ENCODE measurements at regions not wholly inside any gene's neighbourhood (a gene's known extent, or its start where the extent isn't known, plus 50 kb on each side); places are given as distances from the start of the nearest gene placed in this dataset.

GRCh38 chr20:39137299-39137698, 175.2 kb downstream of the DHX35 start:
- H3K27ac ChIP-seq (ENCODE audit: low read depth, low read length) = no peak overlapping the region
- no peaks in the 10 kb centered on the region for H3K9me3 ChIP-seq (ENCODE audit: control insufficient read depth in 2 of 3, low read length in 3 of 3)
- H3K4me3 Mint-ChIP-seq = no peak overlapping the region
- ATAC-seq (no peak), DNase-seq (no peak)
- no peak overlapping the region for H3K4me3 ChIP-seq (ENCODE audit: low read length)
- H3K9me3 Mint-ChIP-seq = peaks cover 0 to 2% (median 0%) of the 10 kb centered on the region in 11 donors
- ChIA-PET CTCF (no interaction called here), POLR2A (no interaction called here)
- peaks cover 0 to 3% (median 0%) of the 10 kb centered on the region in 7 donors for H3K4me1 Mint-ChIP-seq
- no peaks in the 10 kb centered on the region for H3K36me3 ChIP-seq (ENCODE audit: control insufficient read depth in 2 of 3, insufficient read depth in 3 of 3, low read length in 3 of 3)
- peaks cover 0 to 3% (median 0%) of the 10 kb centered on the region in 5 donors for H3K36me3 Mint-ChIP-seq
- H3K27me3 ChIP-seq (ENCODE audit: control insufficient read depth in 2 of 2, insufficient read depth in 2 of 2, low read length in 2 of 2) = no peaks in the 10 kb centered on the region
- H3K4me1 ChIP-seq (ENCODE audit: control insufficient read depth in 2 of 2, insufficient read depth in 2 of 2, low read length in 2 of 2) = no peaks in the 10 kb centered on the region
- intact Hi-C loops (cut with micrococcal nuclease) = no loop called here
- peaks cover 0 to 18% (median 14%) of the 10 kb centered on the region in 5 donors for H3K27me3 Mint-ChIP-seq
- no peak overlapping the region for H3K27ac Mint-ChIP-seq

GRCh38 chr20:39136798-39137197, 174.7 kb downstream of the DHX35 start:
- Mint-ChIP-seq H3K4me1 (peaks cover 0 to 3% (median 0%) of the 10 kb centered on the region in 7 donors), H3K27ac (no peak overlapping the region), H3K4me3 (no peak overlapping the region), H3K9me3 (no peaks in the 10 kb centered on the region), H3K27me3 (peaks cover 0 to 18% (median 14%) of the 10 kb centered on the region in 5 donors), H3K36me3 (peaks cover 0 to 3% (median 0%) of the 10 kb centered on the region in 5 donors)
- ChIA-PET CTCF (no interaction called here), POLR2A (no interaction called here)
- Histone ChIP-seq H3K4me1 (ENCODE audit: control insufficient read depth in 2 of 2, insufficient read depth in 2 of 2, low read length in 2 of 2) (no peaks in the 10 kb centered on the region), H3K27me3 (ENCODE audit: control insufficient read depth in 2 of 2, insufficient read depth in 2 of 2, low read length in 2 of 2) (no peaks in the 10 kb centered on the region), H3K27ac (ENCODE audit: low read depth, low read length) (no peak overlapping the region), H3K4me3 (ENCODE audit: low read length) (no peak overlapping the region), H3K36me3 (ENCODE audit: control insufficient read depth in 2 of 3, insufficient read depth in 3 of 3, low read length in 3 of 3) (no peaks in the 10 kb centered on the region), H3K9me3 (ENCODE audit: control insufficient read depth in 2 of 3, low read length in 3 of 3) (no peaks in the 10 kb centered on the region)
- ATAC-seq (no peak), DNase-seq (no peak)
- intact Hi-C loops (cut with micrococcal nuclease) = no loop called here

GRCh38 chr20:39135885-39136544, 173.9 kb downstream of the DHX35 start:
- Histone ChIP-seq H3K4me1 (ENCODE audit: control insufficient read depth in 2 of 2, insufficient read depth in 2 of 2, low read length in 2 of 2) (no peaks in the 10 kb centered on the region), H3K27me3 (ENCODE audit: control insufficient read depth in 2 of 2, insufficient read depth in 2 of 2, low read length in 2 of 2) (no peaks in the 10 kb centered on the region), H3K36me3 (ENCODE audit: control insufficient read depth in 2 of 3, insufficient read depth in 3 of 3, low read length in 3 of 3) (no peaks in the 10 kb centered on the region), H3K27ac (ENCODE audit: low read depth, low read length) (no peak overlapping the region), H3K4me3 (ENCODE audit: low read length) (no peak overlapping the region), H3K9me3 (ENCODE audit: control insufficient read depth in 2 of 3, low read length in 3 of 3) (no peaks in the 10 kb centered on the region)
- Mint-ChIP-seq H3K4me1 (peaks cover 0 to 3% (median 0%) of the 10 kb centered on the region in 7 donors), H3K4me3 (no peak overlapping the region), H3K36me3 (peaks cover 0 to 3% (median 0%) of the 10 kb centered on the region in 5 donors), H3K9me3 (no peaks in the 10 kb centered on the region), H3K27ac (no peak overlapping the region), H3K27me3 (peaks cover 0 to 18% (median 14%) of the 10 kb centered on the region in 5 donors)
- intact Hi-C loops (cut with micrococcal nuclease) = no loop called here
- POLR2A ChIA-PET = no interaction called here
- no peak for DNase-seq
- ATAC-seq = no peak
- CTCF ChIA-PET = no interaction called here

GRCh38 chr20:39133201-39133600, 171.1 kb downstream of the DHX35 start:
- H3K27ac Mint-ChIP-seq = no peak overlapping the region
- H3K4me3 ChIP-seq (ENCODE audit: low read length) = no peak overlapping the region

GRCh38 chr20:39132511-39132910, 170.4 kb downstream of the DHX35 start:
- ChIA-PET POLR2A (no interaction called here), CTCF (no interaction called here)
- Histone ChIP-seq H3K4me3 (ENCODE audit: low read length) (no peak overlapping the region), H3K36me3 (ENCODE audit: control insufficient read depth in 2 of 3, insufficient read depth in 3 of 3, low read length in 3 of 3) (no peaks in the 10 kb centered on the region), H3K4me1 (ENCODE audit: control insufficient read depth in 2 of 2, insufficient read depth in 2 of 2, low read length in 2 of 2) (no peaks in the 10 kb centered on the region), H3K9me3 (ENCODE audit: control insufficient read depth in 2 of 3, low read length in 3 of 3) (no peaks in the 10 kb centered on the region), H3K27me3 (ENCODE audit: control insufficient read depth in 2 of 2, insufficient read depth in 2 of 2, low read length in 2 of 2) (no peaks in the 10 kb centered on the region), H3K27ac (ENCODE audit: low read depth, low read length) (no peak overlapping the region)
- ATAC-seq (no peak), DNase-seq (no peak)
- peaks cover 0 to 3% (median 0%) of the 10 kb centered on the region in 7 donors for H3K4me1 Mint-ChIP-seq
- peaks cover 0 to 3% (median 0%) of the 10 kb centered on the region in 11 donors for H3K9me3 Mint-ChIP-seq
- intact Hi-C loops (cut with micrococcal nuclease) = no loop called here
- H3K36me3 Mint-ChIP-seq = peaks cover 0 to 3% (median 0%) of the 10 kb centered on the region in 5 donors
- peaks cover 0 to 9% (median 9%) of the 10 kb centered on the region in 5 donors for H3K27me3 Mint-ChIP-seq
- H3K4me3 Mint-ChIP-seq = no peak overlapping the region
- no peak overlapping the region for H3K27ac Mint-ChIP-seq

More at GRCh38 chr20:39133201-39133600, 171.1 kb downstream of the DHX35 start:
- Histone ChIP-seq H3K27me3 (ENCODE audit: control insufficient read depth in 2 of 2, insufficient read depth in 2 of 2, low read length in 2 of 2) (no peaks in the 10 kb centered on the region), H3K4me1 (ENCODE audit: control insufficient read depth in 2 of 2, insufficient read depth in 2 of 2, low read length in 2 of 2) (no peaks in the 10 kb centered on the region), H3K9me3 (ENCODE audit: control insufficient read depth in 2 of 3, low read length in 3 of 3) (no peaks in the 10 kb centered on the region), H3K27ac (ENCODE audit: low read depth, low read length) (no peak overlapping the region), H3K36me3 (ENCODE audit: control insufficient read depth in 2 of 3, insufficient read depth in 3 of 3, low read length in 3 of 3) (no peaks in the 10 kb centered on the region)
- ChIA-PET POLR2A (no interaction called here), CTCF (no interaction called here)
- peaks cover 0 to 3% (median 0%) of the 10 kb centered on the region in 7 donors for H3K4me1 Mint-ChIP-seq
- no peak overlapping the region for H3K4me3 Mint-ChIP-seq
- ATAC-seq = no peak
- no peak for DNase-seq
- H3K9me3 Mint-ChIP-seq = peaks cover 0 to 3% (median 0%) of the 10 kb centered on the region in 11 donors
- H3K27me3 Mint-ChIP-seq = peaks cover 0 to 12% (median 9%) of the 10 kb centered on the region in 5 donors
- H3K36me3 Mint-ChIP-seq = peaks cover 0 to 3% (median 0%) of the 10 kb centered on the region in 5 donors
- intact Hi-C loops (cut with micrococcal nuclease) = no loop called here

- Mint-ChIP-seq H3K27ac (no peak overlapping the region), H3K4me3 (no peak overlapping the region), H3K27me3 (peaks cover 0 to 8% (median 7%) of the 10 kb centered on the region in 5 donors), H3K4me1 (peaks cover 0 to 3% (median 0%) of the 10 kb centered on the region in 7 donors), H3K36me3 (peaks cover 0 to 3% (median 0%) of the 10 kb centered on the region in 5 donors), H3K9me3 (peaks cover 0 to 3% (median 0%) of the 10 kb centered on the region in 11 donors)
- H3K4me1 ChIP-seq (ENCODE audit: control insufficient read depth in 2 of 2, insufficient read depth in 2 of 2, low read length in 2 of 2) = no peaks in the 10 kb centered on the region
- no peaks in the 10 kb centered on the region for H3K36me3 ChIP-seq (ENCODE audit: control insufficient read depth in 2 of 3, insufficient read depth in 3 of 3, low read length in 3 of 3)
- no peak overlapping the region for H3K27ac ChIP-seq (ENCODE audit: low read depth, low read length)
- CTCF ChIA-PET = no interaction called here
- POLR2A ChIA-PET = no interaction called here
- ATAC-seq (no peak), DNase-seq (no peak)
- intact Hi-C loops (cut with micrococcal nuclease) = no loop called here
- no peaks in the 10 kb centered on the region for H3K9me3 ChIP-seq (ENCODE audit: control insufficient read depth in 2 of 3, low read length in 3 of 3)
- H3K4me3 ChIP-seq (ENCODE audit: low read length) = no peak overlapping the region
- no peaks in the 10 kb centered on the region for H3K27me3 ChIP-seq (ENCODE audit: control insufficient read depth in 2 of 2, insufficient read depth in 2 of 2, low read length in 2 of 2)
Observed at GRCh38 chr20:39132093-39132492, 169.9 kb downstream of the DHX35 start.

- Mint-ChIP-seq H3K36me3 (peaks cover 0 to 3% (median 0%) of the 10 kb centered on the region in 5 donors), H3K4me3 (no peak overlapping the region), H3K4me1 (peaks cover 0 to 3% (median 0%) of the 10 kb centered on the region in 7 donors), H3K9me3 (peaks cover 0 to 5% (median under 1%) of the 10 kb centered on the region in 11 donors), H3K27me3 (peaks cover 0 to 5% (median 5%) of the 10 kb centered on the region in 5 donors), H3K27ac (no peak overlapping the region)
- Histone ChIP-seq H3K27ac (ENCODE audit: low read depth, low read length) (no peak overlapping the region), H3K9me3 (ENCODE audit: control insufficient read depth in 2 of 3, low read length in 3 of 3) (no peaks in the 10 kb centered on the region), H3K27me3 (ENCODE audit: control insufficient read depth in 2 of 2, insufficient read depth in 2 of 2, low read length in 2 of 2) (no peaks in the 10 kb centered on the region), H3K4me1 (ENCODE audit: control insufficient read depth in 2 of 2, insufficient read depth in 2 of 2, low read length in 2 of 2) (no peaks in the 10 kb centered on the region), H3K4me3 (ENCODE audit: low read length) (no peak overlapping the region), H3K36me3 (ENCODE audit: control insufficient read depth in 2 of 3, insufficient read depth in 3 of 3, low read length in 3 of 3) (no peaks in the 10 kb centered on the region)
- intact Hi-C loops (cut with micrococcal nuclease) = no loop called here
- CTCF ChIA-PET = no interaction called here
- DNase-seq (no peak), ATAC-seq (no peak)
- POLR2A ChIA-PET = no interaction called here
Observed at GRCh38 chr20:39130627-39131026, 168.5 kb downstream of the DHX35 start.

All from naive thymus-derived CD4-positive, alpha-beta T cell (primary cell).